ENCODE measurements at regions not wholly inside any gene's neighbourhood (a gene's known extent, or its start where the extent isn't known, plus 50 kb on each side); places are given as distances from the start of the nearest gene placed in this dataset.

GRCh38 chr1:228547464-228547792 lies 60.2 kb downstream of the RNF187 start:
- TF ChIP-seq ZNF142 (CRISPR knock-in tag; IDR thresholded peaks at IDR 0.05) (no peak), SRF (IDR thresholded peaks at IDR 0.05; ENCODE audit: low read depth, low read length) (no peak), ZBTB26 (CRISPR knock-in tag; IDR thresholded peaks at IDR 0.05; ENCODE audit: borderline replicate concordance) (no peak), U2AF2 (IDR thresholded peaks at IDR 0.05; ENCODE audit: low read depth, low read length) (no peak), EZH2 (conservative IDR thresholded peaks at IDR 0.05; ENCODE audit: low read depth, low read length) (no peak)
